Lower leg skin (tissue), 3 donors: ENCODE measurements at regions not wholly inside any gene's neighbourhood (a gene's known extent, or its start where the extent isn't known, plus 50 kb on each side); places are given as distances from the start of the nearest gene placed in this dataset.

Source experiments
- CTCF ChIP-seq, 3 donors: fragments of 450-650 bp; IDR thresholded peaks; one replicate each; pipeline ENCODE4 v1.5.1; 2016; ENCODE audit warnings: antibody characterized with exemption in 3 of 3, mild to moderate bottlenecking in 3 of 3, moderate library complexity in 2 of 3
- POLR2A ChIP-seq, 2 donors: fragments of 450-650 bp; IDR thresholded peaks; one replicate each; pipeline ENCODE4 v1.6.1; 2016 to 2017; ENCODE audit warnings: antibody characterized with exemption in 2 of 2, mild to moderate bottlenecking in 1 of 2, moderate library complexity in 1 of 2

DNA sequence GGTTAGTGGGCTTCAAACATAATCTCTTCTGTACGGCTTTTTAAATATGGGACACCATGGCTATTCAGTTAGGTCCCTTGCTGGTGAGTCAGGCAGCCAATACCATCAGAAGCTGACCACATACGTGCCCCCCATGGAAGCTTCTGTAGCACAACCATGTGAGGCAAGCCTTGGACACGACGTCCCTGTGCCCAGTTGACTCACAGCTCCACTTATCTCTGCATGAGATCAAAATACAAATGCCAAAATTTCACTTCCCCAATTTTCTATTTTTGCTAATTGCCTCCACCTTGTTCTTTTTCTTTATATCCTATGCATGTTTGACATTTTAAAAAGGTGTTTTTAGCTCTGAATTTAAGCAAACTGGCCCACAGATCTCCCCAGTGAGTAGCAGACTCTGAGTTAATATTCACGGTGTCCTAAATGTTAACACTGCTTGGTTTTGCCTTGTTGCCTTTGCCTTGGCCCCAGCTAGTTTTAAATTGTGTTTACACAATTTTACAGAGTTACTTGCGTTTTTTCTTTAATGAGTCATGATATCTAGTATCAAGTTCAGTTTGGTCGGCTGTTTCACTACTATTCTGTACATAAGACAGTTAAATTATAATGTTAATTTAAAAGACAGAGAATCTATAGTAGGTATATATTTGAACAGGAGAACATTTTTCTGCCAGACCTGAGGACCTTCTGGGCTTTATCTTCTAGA, 77.5 kb downstream of the CDCA7 start:
- TF ChIP-seq CTCF (IDR thresholded peaks at IDR 0.05) (no peak), POLR2A (IDR thresholded peaks at IDR 0.05) (no peak)
